CD14-positive monocyte (primary cell): ENCODE measurements at regions not wholly inside any gene's neighbourhood (a gene's known extent, or its start where the extent isn't known, plus 50 kb on each side); places are given as distances from the start of the nearest gene placed in this dataset.
A peak's percentile ranks its signal among the peaks of the same experiment; 100 is the strongest.

ENCODE experiments used
- DNase-seq, 3 donors: peaks; one replicate each; pipeline ENCODE4 v3.0.0-alpha.2; 2011 to 2022
- H2AFZ ChIP-seq: 2 replicates; pipeline ENCODE4 v1.6.0; 2012; ENCODE audit warnings: mild to moderate bottlenecking, low read depth, low read length, inconsistent platforms; ENCODE audit not compliant: insufficient read depth, poor library complexity, severe bottlenecking
- H3K27ac ChIP-seq, 2 donors: 1 replicate in 1 of 2; 2 replicates in 1 of 2; pipeline ENCODE4 v1.5.1; 2012 to 2013; ENCODE audit warnings: low read length in 2 of 2, control low read depth in 1 of 2, inconsistent platforms in 1 of 2, low read depth in 1 of 2, mild to moderate bottlenecking in 1 of 2
- H3K27me3 ChIP-seq, 2 donors: one replicate each; pipeline versions ENCODE4 v1.6.0 to v1.6.1; 2011 to 2013; ENCODE audit warnings: low read length in 2 of 2; ENCODE audit not compliant: control insufficient read depth in 2 of 2, insufficient read depth in 2 of 2
- H3K36me3 ChIP-seq, 2 donors: replicated peaks in 1 of 2; 1 replicate in 1 of 2; 2 replicates in 1 of 2; pipeline versions ENCODE4 v1.5.1 to v1.6.1; 2012 to 2013; ENCODE audit warnings: low read length in 2 of 2, control low read depth in 1 of 2, inconsistent platforms in 1 of 2, mild to moderate bottlenecking in 1 of 2; ENCODE audit not compliant: insufficient read depth in 2 of 2, control insufficient read depth in 1 of 2
- H3K4me1 ChIP-seq, 2 donors: 1 replicate in 1 of 2; 2 replicates in 1 of 2; pipeline versions ENCODE4 v1.5.1 to v1.6.1; 2012 to 2013; ENCODE audit warnings: low read length in 2 of 2, control low read depth in 1 of 2, inconsistent platforms in 1 of 2, mild to moderate bottlenecking in 1 of 2, moderate library complexity in 1 of 2; ENCODE audit not compliant: insufficient read depth in 2 of 2, control insufficient read depth in 1 of 2
- H3K4me2 ChIP-seq: replicated peaks from 2 replicates; pipeline ENCODE3; 2012; ENCODE audit warnings: low read length, moderate library complexity, mild to moderate bottlenecking; ENCODE audit not compliant: poor library complexity, severe bottlenecking; ENCODE audit errors: extremely low read depth
- H3K4me3 ChIP-seq, 3 experiments: fragments of 200-600 bp in 1 of 3; sonication (generic) in 1 of 3; replicated peaks in 1 of 3; 1 replicate in 2 of 3; 2 replicates in 1 of 3; pipeline ENCODE4 v1.5.1; 2011 to 2013; ENCODE audit warnings: low read length in 3 of 3, mild to moderate bottlenecking in 3 of 3, control low read depth in 2 of 3, low read depth in 2 of 3, inconsistent platforms in 1 of 3, moderate library complexity in 1 of 3
- H3K79me2 ChIP-seq: 2 replicates; pipeline ENCODE4 v1.6.0; 2012; ENCODE audit warnings: mild to moderate bottlenecking, control low read depth, inconsistent platforms, low read length, moderate library complexity; ENCODE audit not compliant: insufficient read depth
- H3K9ac ChIP-seq: 2 replicates; pipeline ENCODE4 v1.6.0; 2017; ENCODE audit warnings: low read length, mild to moderate bottlenecking; ENCODE audit not compliant: insufficient read depth, poor library complexity, severe bottlenecking
- H3K9me3 ChIP-seq, 2 donors: replicated peaks in 1 of 2; 1 replicate in 1 of 2; 2 replicates in 1 of 2; pipeline versions ENCODE4 v1.5.1 to v1.6.1; 2012 to 2013; ENCODE audit warnings: low read length in 2 of 2, control low read depth in 1 of 2; ENCODE audit not compliant: control insufficient read depth in 1 of 2, insufficient read depth in 1 of 2
- H4K20me1 ChIP-seq: 2 replicates; pipeline ENCODE4 v1.6.0; 2012; ENCODE audit warnings: mild to moderate bottlenecking, low read length, control low read depth, moderate library complexity; ENCODE audit not compliant: insufficient read depth
- H3K27ac Mint-ChIP-seq, 7 donors: one replicate each; pipeline ENCODE4 v1.8.0; 2020; ENCODE audit warnings: mild to moderate bottlenecking in 7 of 7, mixed read lengths in 7 of 7, moderate library complexity in 6 of 7, inconsistent platforms in 2 of 7
- H3K27me3 Mint-ChIP-seq, 3 donors: one replicate each; pipeline ENCODE4 v1.8.0; 2021 to 2022; ENCODE audit warnings: low read depth in 3 of 3, mild to moderate bottlenecking in 3 of 3, mixed read lengths in 3 of 3, moderate library complexity in 3 of 3, inconsistent platforms in 1 of 3
- H3K36me3 Mint-ChIP-seq, 2 donors: one replicate each; pipeline ENCODE4 v1.8.0; 2020; ENCODE audit warnings: mixed read lengths in 2 of 2, inconsistent platforms in 1 of 2, mild to moderate bottlenecking in 1 of 2
- H3K4me1 Mint-ChIP-seq: one replicate; pipeline ENCODE4 v1.8.0; 2020; ENCODE audit warnings: mild to moderate bottlenecking, mixed read lengths
- H3K4me3 Mint-ChIP-seq, 2 donors: one replicate each; pipeline ENCODE4 v1.8.0; 2020; ENCODE audit warnings: mild to moderate bottlenecking in 2 of 2, mixed read lengths in 2 of 2, moderate library complexity in 1 of 2
- H3K9me3 Mint-ChIP-seq, 7 donors: one replicate each; pipeline ENCODE4 v1.8.0; 2020 to 2022; ENCODE audit warnings: mixed read lengths in 7 of 7, mild to moderate bottlenecking in 6 of 7, moderate library complexity in 6 of 7, inconsistent platforms in 2 of 7
- WGBS: methylation state at CpG from one replicate; pipeline ENCODE4 v1.1.5; 2013; ENCODE audit warnings: missing lambda C conversion rate; ENCODE audit not compliant: insufficient coverage; 5-methylcytosine and 5-hydroxymethylcytosine counted together
- intact Hi-C, 2 donors: fragments of 100-400 bp; cut with micrococcal nuclease; formaldehyde crosslinking; loops; one replicate each; pipeline versions ENCODE4 v1.15.0 to v1.15.1; 2023
- TF ChIP-seq, protein P1 (sequence below): fragments of 200-600 bp; IDR thresholded peaks from one replicate; pipeline ENCODE4 v1.8.0; 2022; ENCODE audit warnings: antibody characterized with exemption, mild to moderate bottlenecking

DNA sequence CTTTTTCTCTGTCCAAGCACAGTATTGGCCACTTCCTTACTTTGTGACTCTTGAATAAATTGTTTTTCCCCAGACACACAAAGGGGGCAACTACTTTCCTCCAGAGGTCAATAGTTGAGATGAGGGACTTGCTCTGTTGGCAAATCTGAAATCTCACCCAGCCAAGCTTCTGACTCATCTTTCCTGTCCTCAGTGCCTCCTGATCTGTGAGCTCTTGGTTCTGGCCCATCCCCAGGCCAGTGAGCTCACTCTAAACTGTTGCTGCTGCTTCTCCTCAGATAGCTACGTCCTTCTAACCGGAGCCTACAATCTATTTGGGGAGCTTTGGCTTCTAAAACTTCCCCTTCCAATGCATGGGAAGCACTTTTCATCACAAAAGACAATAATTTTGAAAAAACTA lies 50.0 kb upstream of the NMD3 start:
- H3K4me3 Mint-ChIP-seq: no peak overlapping the region
- peaks cover 4 to 15% (median 8%) of the 10 kb centered on the region in 7 donors for H3K9me3 Mint-ChIP-seq
- Histone ChIP-seq H3K36me3 (no peaks in the 10 kb centered on the region), H3K9me3 (peaks cover 0 to 13% of the 10 kb centered on the region in 2 donors), H2AFZ (no peak overlapping the region), H3K27me3 (no peaks in the 10 kb centered on the region), H3K27ac (no peak overlapping the region), H3K4me3 (no peak overlapping the region), H3K9ac (no peak overlapping the region), H3K4me1 (no peaks in the 10 kb centered on the region), H3K79me2 (no peaks in the 10 kb centered on the region), H4K20me1 (no peaks in the 10 kb centered on the region), H3K4me2 (no peak overlapping the region)
- H3K4me1 Mint-ChIP-seq: no peaks in the 10 kb centered on the region
- H3K36me3 Mint-ChIP-seq: no peaks in the 10 kb centered on the region
- intact Hi-C loops: no loop called here
- TF ChIP-seq, protein P1, sequence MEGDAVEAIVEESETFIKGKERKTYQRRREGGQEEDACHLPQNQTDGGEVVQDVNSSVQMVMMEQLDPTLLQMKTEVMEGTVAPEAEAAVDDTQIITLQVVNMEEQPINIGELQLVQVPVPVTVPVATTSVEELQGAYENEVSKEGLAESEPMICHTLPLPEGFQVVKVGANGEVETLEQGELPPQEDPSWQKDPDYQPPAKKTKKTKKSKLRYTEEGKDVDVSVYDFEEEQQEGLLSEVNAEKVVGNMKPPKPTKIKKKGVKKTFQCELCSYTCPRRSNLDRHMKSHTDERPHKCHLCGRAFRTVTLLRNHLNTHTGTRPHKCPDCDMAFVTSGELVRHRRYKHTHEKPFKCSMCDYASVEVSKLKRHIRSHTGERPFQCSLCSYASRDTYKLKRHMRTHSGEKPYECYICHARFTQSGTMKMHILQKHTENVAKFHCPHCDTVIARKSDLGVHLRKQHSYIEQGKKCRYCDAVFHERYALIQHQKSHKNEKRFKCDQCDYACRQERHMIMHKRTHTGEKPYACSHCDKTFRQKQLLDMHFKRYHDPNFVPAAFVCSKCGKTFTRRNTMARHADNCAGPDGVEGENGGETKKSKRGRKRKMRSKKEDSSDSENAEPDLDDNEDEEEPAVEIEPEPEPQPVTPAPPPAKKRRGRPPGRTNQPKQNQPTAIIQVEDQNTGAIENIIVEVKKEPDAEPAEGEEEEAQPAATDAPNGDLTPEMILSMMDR: no peak
- no peak overlapping the region for H3K27ac Mint-ChIP-seq
- whole genome bisulfite sequencing: 100% methylated on average over 1 of the region's 2 CpGs
- peak in 2 of 3 donors; percentile 8 to 12 for DNase-seq
- peaks cover 1 to 2% (median 1%) of the 10 kb centered on the region in 3 donors for H3K27me3 Mint-ChIP-seq
